ENCODE measurements at regions not wholly inside any gene's neighbourhood (a gene's known extent, or its start where the extent isn't known, plus 50 kb on each side); places are given as distances from the start of the nearest gene placed in this dataset.

DNA sequence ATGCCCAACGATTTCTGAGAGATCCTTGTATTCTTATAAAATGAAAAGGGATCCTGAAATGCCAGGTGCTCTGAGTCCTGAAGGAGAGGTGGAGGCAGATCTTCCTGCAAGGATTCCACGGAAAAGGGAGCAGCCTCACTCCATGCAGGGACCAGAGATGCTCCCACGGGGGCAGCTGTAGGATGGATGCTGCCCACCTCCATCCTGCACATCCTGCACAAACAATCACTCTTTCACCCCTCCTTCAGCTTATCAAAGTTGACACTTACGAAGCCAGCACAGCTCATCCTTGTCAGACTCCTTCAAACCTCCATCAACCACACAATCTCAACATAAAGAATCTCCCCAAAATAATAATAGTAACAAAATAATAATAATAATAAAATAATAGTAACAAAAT, 119.1 kb downstream of the GGTLC2 start:
- no peak for TF ChIP-seq POLR2A (IDR thresholded peaks at IDR 0.05; ENCODE audit: low read length)
- TF ChIP-seq GATA1 (IDR thresholded peaks at IDR 0.05; ENCODE audit: low read depth, low read length): no peak
